Endothelial cell of umbilical vein (primary cell): ENCODE measurements at regions not wholly inside any gene's neighbourhood (a gene's known extent, or its start where the extent isn't known, plus 50 kb on each side); places are given as distances from the start of the nearest gene placed in this dataset.

Experiments used
- BruUV-seq: library from RNA; stranded (reverse); fragments of 400-500 nt; replicated peaks from 2 replicates; lab custom pipeline; 2021; lab: Mats Ljungman, UMichigan
- CTCF ChIA-PET: fragments of 300-600, 350-600 bp; sonication (Branson Sonifier 250); formaldehyde crosslinking; loops from one replicate; lab custom pipeline; 2021; ENCODE audit warnings: antibody characterized with exemption, inconsistent platforms; lab: Charles Lee
- POLR2A ChIA-PET: fragments of 300-600, 350-600 bp; sonication (Branson Sonifier 250); formaldehyde crosslinking; loops from one replicate; lab custom pipeline; 2021; ENCODE audit warnings: antibody characterized with exemption, inconsistent platforms; lab: Charles Lee
- DNase-seq: peaks from one replicate; pipeline ENCODE4 v3.0.0-alpha.2; 2011; ENCODE audit warnings: low read depth, low spot score
- FAIRE-seq: peaks from 2 replicates; lab custom pipeline; 2011; peaks lifted over from hg19 to GRCh38; lab: Jason Lieb, UNC
- H2AFZ ChIP-seq: 2 replicates; pipeline ENCODE4 v1.6.0; 2012; ENCODE audit warnings: low read depth, low read length, control low read depth, inconsistent platforms
- H3K27ac ChIP-seq: 2 replicates; pipeline ENCODE4 v1.5.1; 2011; ENCODE audit warnings: low read depth, mild to moderate bottlenecking, control low read depth, low read length, moderate library complexity; ENCODE audit not compliant: insufficient read depth
- H3K27me3 ChIP-seq, 2 experiments: 2 replicates each; pipeline versions ENCODE4 v1.6.0 to v1.6.1; 2011; ENCODE audit warnings: low read length in 2 of 2, mixed read lengths in 1 of 2; ENCODE audit not compliant: control insufficient read depth in 2 of 2, insufficient read depth in 2 of 2
- H3K36me3 ChIP-seq, 2 experiments: 2 replicates in 1 of 2; 3 replicates in 1 of 2; pipeline ENCODE4 v1.5.1; 2011; ENCODE audit warnings: low read length in 2 of 2, mild to moderate bottlenecking in 1 of 2, moderate library complexity in 1 of 2; ENCODE audit not compliant: control insufficient read depth in 2 of 2, insufficient read depth in 2 of 2; ENCODE audit errors: extremely low read depth in 1 of 2
- H3K4me1 ChIP-seq: 3 replicates; pipeline ENCODE4 v1.5.1; 2011; ENCODE audit warnings: mild to moderate bottlenecking, low read length; ENCODE audit not compliant: control insufficient read depth, insufficient read depth; ENCODE audit errors: extremely low read depth
- H3K4me2 ChIP-seq: 2 replicates; pipeline ENCODE4 v1.6.1; 2011; ENCODE audit warnings: low read length, control low read depth, mixed read lengths; ENCODE audit not compliant: insufficient read depth
- H3K4me3 ChIP-seq, 3 experiments: fragments of 200-600 bp in 1 of 3; sonication (generic), shearing (Covaris generic) in 1 of 3; replicated peaks in 1 of 3; 2 replicates each; pipeline ENCODE4 v1.5.1; 2011 to 2016; ENCODE audit warnings: control low read depth in 3 of 3, low read length in 3 of 3, mild to moderate bottlenecking in 2 of 3, inconsistent platforms in 1 of 3, low read depth in 1 of 3, moderate library complexity in 1 of 3; ENCODE audit not compliant: insufficient read depth in 1 of 3
- H3K79me2 ChIP-seq: 2 replicates; pipeline ENCODE4 v1.6.0; 2012; ENCODE audit warnings: low read length, inconsistent platforms; ENCODE audit not compliant: control insufficient read depth, insufficient read depth
- H3K9ac ChIP-seq: replicated peaks from 2 replicates; pipeline ENCODE3; 2011; ENCODE audit warnings: low read length, control low read depth; ENCODE audit not compliant: insufficient read depth; ENCODE audit errors: extremely low read depth
- H3K9me1 ChIP-seq: replicated peaks from 3 replicates; pipeline ENCODE4 v1.6.0; 2011; ENCODE audit warnings: mild to moderate bottlenecking, low read length; ENCODE audit not compliant: control insufficient read depth, insufficient read depth; ENCODE audit errors: extremely low read depth
- H3K9me3 ChIP-seq: replicated peaks from 2 replicates; pipeline ENCODE4 v1.5.1; 2012; ENCODE audit warnings: low read length, inconsistent platforms; ENCODE audit not compliant: control insufficient read depth, insufficient read depth
- H4K20me1 ChIP-seq: replicated peaks from 2 replicates; pipeline ENCODE3; 2011; ENCODE audit warnings: mild to moderate bottlenecking, low read length; ENCODE audit not compliant: control insufficient read depth, insufficient read depth; ENCODE audit errors: extremely low read depth
- EZH2 ChIP-seq: IDR thresholded peaks from 2 replicates; pipeline ENCODE4 v1.6.1; 2012; ENCODE audit warnings: borderline replicate concordance, low read depth, mild to moderate bottlenecking, moderate library complexity, low read length, inconsistent platforms; ENCODE audit not compliant: severe bottlenecking
- FOS ChIP-seq: IDR thresholded peaks from 2 replicates; pipeline ENCODE4 v1.6.1; 2011; ENCODE audit warnings: mild to moderate bottlenecking, low read length, moderate library complexity, borderline replicate concordance; ENCODE audit not compliant: insufficient read depth
- GATA2 ChIP-seq: IDR thresholded peaks from 2 replicates; pipeline ENCODE4 v1.7.0; 2011; ENCODE audit warnings: low read depth, mild to moderate bottlenecking, moderate library complexity, mixed read lengths, low read length; ENCODE audit not compliant: insufficient read length, insufficient read depth
- JUN ChIP-seq: IDR thresholded peaks from 2 replicates; pipeline ENCODE4 v1.6.1; 2011; ENCODE audit warnings: borderline replicate concordance, low read depth; ENCODE audit not compliant: insufficient read length, insufficient read depth
- MAX ChIP-seq: IDR thresholded peaks from 2 replicates; pipeline ENCODE4 v1.6.1; 2011; ENCODE audit not compliant: insufficient read depth, insufficient read length
- MYC ChIP-seq: IDR thresholded peaks from one replicate; pipeline ENCODE4 v1.6.1; 2011; ENCODE audit warnings: mild to moderate bottlenecking, low read depth, low read length
- POLR2A ChIP-seq: IDR thresholded peaks from 2 replicates; pipeline ENCODE4 v1.6.1; 2012; ENCODE audit warnings: low read depth, mild to moderate bottlenecking, control low read depth, low read length
- POLR2AphosphoS5 ChIP-seq: IDR thresholded peaks from 2 replicates; pipeline ENCODE4 v1.6.1; 2012; ENCODE audit warnings: low read depth, mild to moderate bottlenecking, control low read depth, low read length, moderate library complexity; ENCODE audit not compliant: insufficient read depth
- dilution Hi-C: fragments of 300-500 bp; cut with MboI; formaldehyde crosslinking; loops from one replicate; pipeline ENCODE4 v1.15.0; 2019; ENCODE audit warnings: low sequenced_read_pairs; ENCODE audit not compliant: extremely low pct_ligation_motif_present
- intact Hi-C: fragments of 100-400 bp; cut with micrococcal nuclease; formaldehyde crosslinking; loops from one replicate; pipeline ENCODE4 v1.10.0; 2022
- TF ChIP-seq, protein P1 (sequence below), 2 donors: IDR thresholded peaks; 1 replicate in 1 of 2; 2 replicates in 1 of 2; pipeline ENCODE4 v1.5.1; 2011; ENCODE audit warnings: low read length in 2 of 2, mild to moderate bottlenecking in 2 of 2, moderate library complexity in 2 of 2, control low read depth in 1 of 2, inconsistent platforms in 1 of 2, low read depth in 1 of 2; ENCODE audit not compliant: insufficient read depth in 1 of 2; ENCODE audit errors: extremely low read depth in 1 of 2

GRCh38 chr6:108755257-108756240 is 92.7 kb upstream of the ARMC2 start:
- BruUV-seq = no TSS peak
- Histone ChIP-seq H3K4me3 (no peak overlapping the region), H3K9ac (no peak overlapping the region), H3K4me1 (no peaks in the 10 kb centered on the region), H3K27ac (no peak overlapping the region), H2AFZ (no peak overlapping the region), H4K20me1 (no peaks in the 10 kb centered on the region), H3K27me3 (peaks cover 6 to 11% of the 10 kb centered on the region in 2 experiments), H3K4me2 (no peak overlapping the region), H3K9me3 (no peaks in the 10 kb centered on the region), H3K36me3 (no peaks in the 10 kb centered on the region), H3K79me2 (no peaks in the 10 kb centered on the region), H3K9me1 (no peaks in the 10 kb centered on the region)
- DNase-seq = no peak
- no peak for FAIRE-seq
- CTCF ChIA-PET = interaction anchor here (1.0 to 1.5 kb wide), 3 partner anchors 8 to 13 kb away, joined by 3 to 4 read pairs (median 3); no protein-coding TSS in a partner anchor
- dilution Hi-C loops = no loop called here
- intact Hi-C loops = no loop called here
- TF ChIP-seq POLR2AphosphoS5 (no peak), EZH2 (no peak), POLR2A (no peak), FOS (no peak), MAX (no peak), MYC (no peak), JUN (no peak), GATA2 (no peak)
- TF ChIP-seq, protein P1, sequence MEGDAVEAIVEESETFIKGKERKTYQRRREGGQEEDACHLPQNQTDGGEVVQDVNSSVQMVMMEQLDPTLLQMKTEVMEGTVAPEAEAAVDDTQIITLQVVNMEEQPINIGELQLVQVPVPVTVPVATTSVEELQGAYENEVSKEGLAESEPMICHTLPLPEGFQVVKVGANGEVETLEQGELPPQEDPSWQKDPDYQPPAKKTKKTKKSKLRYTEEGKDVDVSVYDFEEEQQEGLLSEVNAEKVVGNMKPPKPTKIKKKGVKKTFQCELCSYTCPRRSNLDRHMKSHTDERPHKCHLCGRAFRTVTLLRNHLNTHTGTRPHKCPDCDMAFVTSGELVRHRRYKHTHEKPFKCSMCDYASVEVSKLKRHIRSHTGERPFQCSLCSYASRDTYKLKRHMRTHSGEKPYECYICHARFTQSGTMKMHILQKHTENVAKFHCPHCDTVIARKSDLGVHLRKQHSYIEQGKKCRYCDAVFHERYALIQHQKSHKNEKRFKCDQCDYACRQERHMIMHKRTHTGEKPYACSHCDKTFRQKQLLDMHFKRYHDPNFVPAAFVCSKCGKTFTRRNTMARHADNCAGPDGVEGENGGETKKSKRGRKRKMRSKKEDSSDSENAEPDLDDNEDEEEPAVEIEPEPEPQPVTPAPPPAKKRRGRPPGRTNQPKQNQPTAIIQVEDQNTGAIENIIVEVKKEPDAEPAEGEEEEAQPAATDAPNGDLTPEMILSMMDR (IDR thresholded peaks at IDR 0.05; ENCODE audit: extremely low read depth in 1 of 2, insufficient read depth in 1 of 2, low read depth in 1 of 2, low read length in 2 of 2) = no peak
- POLR2A ChIA-PET = no interaction called here
